Keratinocyte (primary cell): ENCODE measurements at regions not wholly inside any gene's neighbourhood (a gene's known extent, or its start where the extent isn't known, plus 50 kb on each side); places are given as distances from the start of the nearest gene placed in this dataset.

Source experiments
- DNase-seq: peaks from one replicate; pipeline ENCODE4 v3.0.0-alpha.2; 2011; ENCODE audit warnings: low read depth, missing footprints, low spot score
- FAIRE-seq: peaks from 2 replicates; lab custom pipeline; 2011; peaks lifted over from hg19 to GRCh38; lab: Jason Lieb, UNC
- H2AFZ ChIP-seq: 2 replicates; pipeline ENCODE4 v1.6.0; 2012; ENCODE audit warnings: low read length, control low read depth, inconsistent platforms; ENCODE audit not compliant: control insufficient read depth
- H3K27ac ChIP-seq: 2 replicates; pipeline ENCODE4 v1.5.1; 2011; ENCODE audit warnings: low read length; ENCODE audit not compliant: control insufficient read depth, insufficient read depth
- H3K27me3 ChIP-seq: 3 replicates; pipeline ENCODE4 v1.6.0; 2011; ENCODE audit warnings: low read length; ENCODE audit not compliant: control insufficient read depth, insufficient read depth; ENCODE audit errors: extremely low read depth
- H3K36me3 ChIP-seq, 2 experiments: 2 replicates in 1 of 2; 3 replicates in 1 of 2; pipeline ENCODE4 v1.5.1; 2011; ENCODE audit warnings: low read length in 2 of 2, mild to moderate bottlenecking in 1 of 2; ENCODE audit not compliant: control insufficient read depth in 2 of 2, insufficient read depth in 2 of 2; ENCODE audit errors: extremely low read depth in 1 of 2
- H3K4me1 ChIP-seq: 3 replicates; pipeline ENCODE4 v1.5.1; 2011; ENCODE audit warnings: low read length; ENCODE audit not compliant: control insufficient read depth, insufficient read depth; ENCODE audit errors: extremely low read depth
- H3K4me2 ChIP-seq: 3 replicates; pipeline ENCODE4 v1.6.0; 2011; ENCODE audit warnings: low read depth, low read length; ENCODE audit not compliant: control insufficient read depth, insufficient read depth; ENCODE audit errors: extremely low read depth
- H3K4me3 ChIP-seq, 3 experiments: fragments of 200-600 bp in 1 of 3; sonication (generic) in 1 of 3; 2 replicates in 2 of 3; 3 replicates in 1 of 3; pipeline ENCODE4 v1.5.1; 2011 to 2016; ENCODE audit warnings: low read length in 3 of 3, mild to moderate bottlenecking in 3 of 3, control low read depth in 2 of 3, inconsistent platforms in 1 of 3, low read depth in 1 of 3, mixed read lengths in 1 of 3, mixed run types in 1 of 3, moderate library complexity in 1 of 3; ENCODE audit not compliant: control insufficient read depth in 2 of 3, insufficient read depth in 2 of 3; ENCODE audit errors: extremely low read depth in 1 of 3
- H3K79me2 ChIP-seq: 2 replicates; pipeline ENCODE4 v1.6.0; 2012; ENCODE audit warnings: low read length; ENCODE audit not compliant: control insufficient read depth, insufficient read depth
- H3K9ac ChIP-seq: 3 replicates; pipeline ENCODE4 v1.6.0; 2011; ENCODE audit warnings: low read length; ENCODE audit not compliant: control insufficient read depth, insufficient read depth; ENCODE audit errors: extremely low read depth
- H3K9me1 ChIP-seq: 3 replicates; pipeline ENCODE4 v1.6.0; 2011; ENCODE audit warnings: low read length; ENCODE audit not compliant: control insufficient read depth, insufficient read depth; ENCODE audit errors: extremely low read depth
- H3K9me3 ChIP-seq: 2 replicates; pipeline ENCODE4 v1.5.1; 2012; ENCODE audit warnings: low read depth, low read length; ENCODE audit not compliant: control insufficient read depth
- H4K20me1 ChIP-seq: 3 replicates; pipeline ENCODE4 v1.6.0; 2011; ENCODE audit warnings: low read length; ENCODE audit not compliant: control insufficient read depth, insufficient read depth; ENCODE audit errors: extremely low read depth
- EZH2 ChIP-seq: IDR thresholded peaks from one replicate; pipeline ENCODE4 v1.6.1; 2012; ENCODE audit warnings: inconsistent platforms, mild to moderate bottlenecking, low read length, moderate library complexity
- dilution Hi-C: fragments of 300-500 bp; cut with MboI; formaldehyde crosslinking; loops from one replicate; pipeline ENCODE4 v1.7.0; 2020; ENCODE audit warnings: low sequenced_read_pairs; ENCODE audit not compliant: extremely low pct_ligation_motif_present
- TF ChIP-seq, protein P1 (sequence below), 3 experiments: IDR thresholded peaks in 1 of 3; conservative IDR thresholded peaks in 1 of 3; optimal IDR thresholded peaks in 1 of 3; 2 replicates in 2 of 3; 3 replicates in 1 of 3; pipeline versions ENCODE3 to v1.5.1; 2011; ENCODE audit warnings: low read length in 3 of 3, mild to moderate bottlenecking in 3 of 3, moderate library complexity in 2 of 3, control low read depth in 1 of 3, inconsistent platforms in 1 of 3; ENCODE audit not compliant: insufficient read depth in 2 of 3; ENCODE audit errors: extremely low read depth in 1 of 3

DNA sequence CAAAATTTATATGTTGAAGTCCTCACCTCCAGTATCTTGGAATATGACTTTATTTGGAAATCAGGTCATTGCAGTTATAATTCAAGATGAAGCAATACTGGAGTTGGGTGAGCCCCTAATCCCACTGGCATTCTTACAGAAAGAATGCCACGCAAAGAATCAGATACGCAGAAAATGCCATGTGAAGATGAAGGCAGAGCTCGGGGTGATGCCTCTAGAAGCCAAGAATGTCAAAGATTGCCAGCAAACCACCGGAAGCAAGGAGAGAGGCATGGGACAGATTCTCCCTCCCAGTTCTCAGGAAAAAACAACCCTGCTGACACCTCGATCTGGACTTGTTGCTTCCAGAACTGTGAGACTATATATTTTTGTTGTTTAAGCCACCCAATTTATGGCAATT, 273.4 kb upstream of the CITED2 start:
- Histone ChIP-seq H3K4me1 (no peaks in the 10 kb centered on the region), H3K27ac (no peak overlapping the region), H3K9me3 (no peaks in the 10 kb centered on the region), H3K9me1 (no peaks in the 10 kb centered on the region), H4K20me1 (no peaks in the 10 kb centered on the region), H3K36me3 (no peaks in the 10 kb centered on the region), H3K4me3 (no peak overlapping the region), H2AFZ (no peak overlapping the region), H3K79me2 (no peaks in the 10 kb centered on the region), H3K4me2 (no peak overlapping the region), H3K9ac (no peak overlapping the region), H3K27me3 (no peaks in the 10 kb centered on the region)
- DNase-seq (no peak), FAIRE-seq (no peak)
- no peak for TF ChIP-seq EZH2
- TF ChIP-seq, protein P1, sequence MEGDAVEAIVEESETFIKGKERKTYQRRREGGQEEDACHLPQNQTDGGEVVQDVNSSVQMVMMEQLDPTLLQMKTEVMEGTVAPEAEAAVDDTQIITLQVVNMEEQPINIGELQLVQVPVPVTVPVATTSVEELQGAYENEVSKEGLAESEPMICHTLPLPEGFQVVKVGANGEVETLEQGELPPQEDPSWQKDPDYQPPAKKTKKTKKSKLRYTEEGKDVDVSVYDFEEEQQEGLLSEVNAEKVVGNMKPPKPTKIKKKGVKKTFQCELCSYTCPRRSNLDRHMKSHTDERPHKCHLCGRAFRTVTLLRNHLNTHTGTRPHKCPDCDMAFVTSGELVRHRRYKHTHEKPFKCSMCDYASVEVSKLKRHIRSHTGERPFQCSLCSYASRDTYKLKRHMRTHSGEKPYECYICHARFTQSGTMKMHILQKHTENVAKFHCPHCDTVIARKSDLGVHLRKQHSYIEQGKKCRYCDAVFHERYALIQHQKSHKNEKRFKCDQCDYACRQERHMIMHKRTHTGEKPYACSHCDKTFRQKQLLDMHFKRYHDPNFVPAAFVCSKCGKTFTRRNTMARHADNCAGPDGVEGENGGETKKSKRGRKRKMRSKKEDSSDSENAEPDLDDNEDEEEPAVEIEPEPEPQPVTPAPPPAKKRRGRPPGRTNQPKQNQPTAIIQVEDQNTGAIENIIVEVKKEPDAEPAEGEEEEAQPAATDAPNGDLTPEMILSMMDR (optimal IDR thresholded peaks at IDR 0.05 in 1 of 3, IDR thresholded peaks at IDR 0.05 in 1 of 3, conservative IDR thresholded peaks at IDR 0.05 in 1 of 3; ENCODE audit: extremely low read depth in 1 of 3, insufficient read depth in 2 of 3, low read length in 3 of 3): no peak
- dilution Hi-C loops: no loop called here

DNA sequence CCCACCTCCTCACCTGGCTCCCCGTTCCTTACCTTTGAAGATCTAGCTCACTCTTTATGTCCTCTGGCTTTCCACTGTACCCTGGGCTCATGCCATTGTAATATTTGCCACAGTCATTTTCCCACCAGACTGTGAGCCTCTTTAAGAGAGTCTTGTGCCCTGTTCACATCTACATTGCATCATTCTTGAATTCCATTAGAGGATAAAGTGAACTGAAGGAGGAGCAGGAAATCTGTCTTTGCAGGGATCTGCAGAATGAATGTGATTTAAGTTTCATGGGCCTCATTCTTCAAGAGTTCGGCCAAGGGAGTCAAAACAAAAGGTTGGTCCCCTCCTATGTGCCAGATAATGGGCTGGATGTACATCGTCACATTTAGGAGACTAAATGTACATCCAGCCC, 272.6 kb upstream of the CITED2 start:
- H3K9me3 ChIP-seq: no peaks in the 10 kb centered on the region
- H3K4me2 ChIP-seq: no peak overlapping the region
- no peak overlapping the region for H3K4me3 ChIP-seq
- no peaks in the 10 kb centered on the region for H3K36me3 ChIP-seq
- no peak for DNase-seq
- no peaks in the 10 kb centered on the region for H3K79me2 ChIP-seq
- H3K9ac ChIP-seq: no peak overlapping the region
- no peaks in the 10 kb centered on the region for H3K4me1 ChIP-seq
- dilution Hi-C loops: no loop called here
- H2AFZ ChIP-seq: no peak overlapping the region
- no peak for FAIRE-seq
- no peaks in the 10 kb centered on the region for H3K9me1 ChIP-seq
- H4K20me1 ChIP-seq: no peaks in the 10 kb centered on the region
- H3K27me3 ChIP-seq: no peaks in the 10 kb centered on the region
- no peak overlapping the region for H3K27ac ChIP-seq
- TF ChIP-seq, protein P1 (optimal IDR thresholded peaks at IDR 0.05 in 1 of 3, IDR thresholded peaks at IDR 0.05 in 1 of 3, conservative IDR thresholded peaks at IDR 0.05 in 1 of 3; ENCODE audit: extremely low read depth in 1 of 3, insufficient read depth in 2 of 3, low read length in 3 of 3): no peak
- TF ChIP-seq EZH2: no peak
